ENCODE measurements at regions not wholly inside any gene's neighbourhood (a gene's known extent, or its start where the extent isn't known, plus 50 kb on each side); places are given as distances from the start of the nearest gene placed in this dataset.

DNA sequence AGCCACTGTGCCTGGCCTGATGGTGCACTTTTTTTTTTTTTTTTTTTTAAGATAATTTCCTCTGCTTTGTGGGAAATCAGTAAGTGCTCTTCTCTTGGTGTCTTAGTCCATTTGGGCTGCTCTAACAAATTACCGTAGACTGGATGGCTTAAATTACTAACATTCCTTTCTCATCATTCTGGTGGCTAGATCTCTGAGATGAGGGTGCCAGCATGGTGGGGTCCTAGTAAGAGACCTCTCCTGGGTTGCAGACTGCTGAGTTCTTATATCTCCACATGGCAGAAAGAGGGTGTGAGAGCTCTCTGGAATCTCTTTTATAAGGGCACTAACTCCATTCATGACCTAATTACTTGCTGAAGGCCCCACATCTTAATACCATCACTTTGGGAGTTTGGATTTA lies 133.9 kb upstream of the ANKRD55 start:
- no peak for DNase-seq

DNA sequence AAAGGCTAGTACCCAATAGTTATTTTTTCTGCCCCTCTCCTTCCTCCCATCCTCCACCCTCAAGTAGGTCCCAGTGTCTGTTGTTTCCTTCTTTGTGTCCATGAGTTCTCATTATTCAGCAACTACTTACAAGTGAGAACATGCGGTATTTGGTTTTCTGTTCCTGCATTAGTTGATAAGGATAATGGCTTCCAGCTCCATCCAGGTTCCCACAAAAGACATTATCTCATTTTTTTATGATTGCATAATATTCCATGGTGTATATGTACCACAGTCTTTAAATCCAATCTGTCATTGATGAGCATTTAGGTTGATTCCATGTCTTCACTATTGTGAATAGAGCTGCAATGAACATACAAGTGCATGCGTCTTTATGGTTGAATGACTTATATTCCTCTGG lies 128.3 kb upstream of the ANKRD55 start:
- DNase-seq: no peak

DNA sequence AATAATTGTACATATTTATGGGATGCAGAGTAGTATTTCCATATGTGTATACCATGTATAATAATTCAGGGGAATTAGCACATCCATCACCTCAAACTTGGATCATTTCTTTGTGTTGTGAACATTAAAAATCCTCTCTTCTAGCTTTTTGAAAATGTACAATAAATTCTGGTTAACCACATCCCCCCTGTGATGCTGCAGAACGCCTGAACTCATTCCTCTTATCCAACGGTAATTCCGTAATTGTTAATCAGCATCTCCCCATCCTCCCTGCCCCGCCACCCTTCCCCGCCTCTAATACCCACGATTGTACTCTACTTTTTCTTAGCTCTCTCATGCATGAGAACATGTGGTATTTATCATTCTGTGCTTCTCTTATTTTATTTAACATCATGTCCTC lies 127.7 kb upstream of the ANKRD55 start:
- DNase-seq: no peak

DNA sequence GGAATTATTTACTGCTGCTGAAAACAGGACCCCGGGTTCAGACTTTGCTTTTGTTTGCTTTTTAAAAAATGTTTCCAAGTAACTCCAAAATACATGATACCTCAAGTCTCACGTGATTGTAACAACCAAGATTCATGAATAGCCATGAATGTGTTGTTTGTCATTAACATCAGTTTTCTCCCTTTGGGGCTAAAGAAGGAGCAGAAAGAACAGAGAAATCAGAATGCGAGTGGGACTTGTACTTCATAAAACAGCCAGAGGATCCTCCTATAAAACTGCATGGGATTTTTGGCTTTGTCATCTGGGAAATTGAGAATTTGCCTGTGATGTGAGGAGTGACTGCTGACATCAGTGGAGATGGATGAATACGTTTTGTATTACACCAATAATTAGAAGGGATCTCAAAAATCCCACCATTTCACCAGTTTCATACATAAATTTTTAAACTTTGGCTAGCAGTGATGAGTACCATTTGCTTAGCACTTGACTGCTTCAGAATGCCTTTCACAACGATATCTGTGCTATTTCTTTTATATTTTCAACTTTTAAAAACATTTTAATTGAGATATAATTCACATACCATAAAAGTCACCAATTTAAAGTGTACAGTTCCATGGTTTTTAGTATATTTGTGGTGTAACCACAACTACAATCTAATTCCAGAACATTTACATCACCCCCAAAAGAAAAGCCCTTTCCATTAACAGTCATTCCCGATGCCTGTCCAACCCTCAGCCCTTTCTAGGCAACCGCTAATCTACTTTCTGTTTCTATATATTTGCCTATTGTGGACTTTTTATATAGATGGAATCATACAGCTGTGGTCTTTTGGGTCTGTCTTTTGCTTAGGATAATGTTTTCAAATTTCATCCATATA lies 126.9 kb upstream of the ANKRD55 start:
- DNase-seq: no peak

DNA sequence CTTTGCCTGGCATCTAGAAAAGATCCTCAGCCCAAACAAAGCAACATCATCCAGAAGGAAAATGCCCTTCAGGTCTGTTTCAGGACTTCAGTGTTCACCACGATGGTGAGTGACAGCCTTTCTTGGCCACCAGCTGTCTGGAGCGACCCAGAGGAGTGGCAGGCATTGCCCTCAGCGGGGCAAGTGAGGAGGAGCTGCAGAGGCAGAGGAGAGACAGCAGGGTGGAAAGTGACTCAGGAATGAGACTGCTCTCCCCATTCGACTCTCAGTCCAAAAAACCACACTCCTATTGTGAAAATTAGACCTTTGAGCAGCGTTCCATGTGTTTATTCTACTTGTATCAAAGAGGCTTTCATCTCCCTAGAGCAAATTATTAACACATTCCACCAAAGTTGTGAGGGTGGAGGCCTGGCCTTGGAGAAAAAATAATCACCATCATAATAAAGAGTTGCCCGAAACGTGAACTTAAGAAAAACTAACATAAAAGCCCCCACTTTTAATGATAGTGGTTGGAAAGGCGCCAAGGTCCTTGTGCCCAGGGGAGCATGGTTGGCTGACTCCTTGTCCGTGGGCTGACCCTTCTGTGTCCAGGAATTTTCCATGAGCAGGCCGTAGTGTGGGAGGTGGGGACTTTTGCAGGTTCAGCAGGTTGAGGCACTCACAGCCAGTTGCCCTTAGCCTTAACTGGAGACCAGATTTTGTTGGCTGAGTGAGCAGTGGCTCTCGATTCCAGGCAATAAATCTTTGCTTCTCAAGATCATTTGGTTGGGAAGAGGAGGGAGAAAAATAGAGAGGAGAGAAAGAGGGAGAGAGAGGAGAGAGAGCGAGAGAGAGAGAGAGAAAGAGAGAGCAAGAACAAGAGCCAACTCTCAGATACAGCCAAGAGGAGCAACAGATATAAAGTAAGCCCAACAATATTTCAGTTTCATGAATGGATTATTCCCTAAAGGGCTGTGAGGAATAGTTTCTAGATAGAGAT lies 125.9 kb upstream of the ANKRD55 start:
- DNase-seq: no peak

DNA sequence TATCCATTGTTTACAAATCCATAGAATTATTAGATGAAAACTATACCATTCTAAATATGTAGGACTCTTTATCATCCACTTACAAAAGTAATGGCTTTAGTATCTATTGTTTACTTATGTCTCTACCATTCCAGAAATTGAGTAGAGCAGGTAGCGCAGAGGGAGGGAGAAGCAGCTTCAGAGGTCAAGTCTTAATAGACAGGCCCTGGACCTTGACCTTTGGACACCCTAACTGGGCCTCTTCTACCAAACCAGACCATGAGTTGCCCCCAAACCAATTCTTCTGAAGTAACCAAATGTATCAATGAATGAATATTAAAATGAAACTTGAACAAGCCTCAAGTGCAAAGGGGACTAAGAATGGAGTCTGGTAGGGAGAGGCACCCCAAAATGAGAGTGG lies 124.9 kb upstream of the ANKRD55 start:
- no peak for DNase-seq

DNA sequence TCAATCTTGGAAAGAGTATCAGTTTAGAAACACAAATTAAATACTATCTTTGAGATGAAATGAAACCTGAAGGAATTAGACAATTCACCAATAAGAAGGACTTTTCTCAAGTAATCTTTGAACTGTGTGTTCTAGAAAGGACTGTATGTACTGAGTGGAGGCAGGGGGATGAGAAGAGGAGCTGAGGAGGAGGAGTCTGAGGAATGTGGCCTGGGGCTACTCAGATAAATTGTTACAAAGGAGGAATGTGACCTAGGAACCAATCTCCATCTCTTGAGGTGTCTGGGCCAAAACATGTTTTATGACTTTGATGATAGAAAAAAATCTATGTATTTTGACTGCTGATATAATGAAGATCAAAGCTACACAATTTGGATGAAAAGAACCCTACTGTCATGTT lies 124.3 kb upstream of the ANKRD55 start:
- no peak for DNase-seq

DNA sequence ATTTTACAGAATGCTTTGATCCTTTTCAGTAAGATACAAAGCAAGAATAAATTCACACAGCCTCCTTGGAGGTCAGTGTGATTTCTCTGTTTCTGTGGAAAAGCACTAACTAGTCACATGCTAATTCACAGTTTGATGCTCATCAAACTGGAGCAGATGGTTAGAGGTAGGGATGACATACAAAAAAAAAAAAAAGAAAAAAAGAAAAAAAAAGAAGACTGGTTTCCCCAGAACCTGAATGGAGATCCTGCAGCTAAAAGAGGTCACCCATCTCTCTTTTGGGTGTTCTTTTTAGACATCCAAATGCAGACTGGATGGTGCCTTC lies 123.7 kb upstream of the ANKRD55 start:
- DNase-seq: no peak

DNA sequence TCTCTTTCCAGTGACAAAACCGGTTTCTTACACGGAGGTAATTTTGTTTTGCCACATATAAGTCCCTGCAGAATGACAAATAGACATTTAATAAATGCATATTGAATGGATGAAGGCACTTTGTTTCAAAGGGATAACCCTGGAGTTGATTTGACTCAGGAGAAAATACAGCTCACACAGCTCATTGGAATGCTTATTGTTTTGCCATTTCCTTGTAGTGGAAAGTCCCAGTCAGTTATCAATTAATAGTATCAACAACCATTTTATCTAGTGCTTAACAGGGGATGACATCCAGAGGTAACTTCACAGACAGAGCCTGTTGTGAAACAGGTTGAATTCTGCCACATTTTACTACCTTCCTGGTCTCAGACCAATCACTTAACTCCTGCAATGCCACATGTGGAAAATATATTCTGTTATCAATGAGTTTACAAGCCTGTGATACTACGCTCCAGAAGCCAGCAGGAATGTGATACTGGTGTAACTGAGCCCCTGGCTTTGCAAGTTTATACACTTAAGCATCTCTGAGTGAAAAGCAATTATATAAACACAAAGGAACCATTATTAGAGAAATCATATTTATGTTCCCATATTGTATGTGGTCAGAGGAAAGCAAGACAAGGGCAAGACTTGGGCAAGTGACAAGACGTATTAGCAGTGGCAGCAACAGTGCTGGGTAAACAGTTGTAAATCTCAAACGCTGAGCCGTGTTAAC lies 123.1 kb upstream of the ANKRD55 start:
- no peak for DNase-seq

DNA sequence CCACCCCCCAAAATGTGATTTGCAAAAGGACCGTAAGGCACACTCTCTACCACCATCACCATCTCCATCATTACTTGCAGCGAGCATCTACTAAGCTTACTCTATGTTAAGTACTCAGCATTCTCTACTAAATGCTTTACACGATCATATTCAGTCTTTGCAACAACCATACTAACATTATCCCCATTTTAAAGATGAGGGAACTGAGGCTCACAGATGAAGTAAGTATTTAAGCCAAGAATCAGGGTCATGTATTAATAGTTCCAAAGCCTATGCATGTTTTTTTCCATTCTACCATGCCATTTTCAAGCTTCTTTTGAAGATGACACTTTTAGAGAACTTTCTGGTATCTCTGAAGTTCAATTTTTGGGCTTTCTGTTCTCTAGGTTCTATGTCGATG lies 121.7 kb upstream of the ANKRD55 start:
- DNase-seq: no peak

DNA sequence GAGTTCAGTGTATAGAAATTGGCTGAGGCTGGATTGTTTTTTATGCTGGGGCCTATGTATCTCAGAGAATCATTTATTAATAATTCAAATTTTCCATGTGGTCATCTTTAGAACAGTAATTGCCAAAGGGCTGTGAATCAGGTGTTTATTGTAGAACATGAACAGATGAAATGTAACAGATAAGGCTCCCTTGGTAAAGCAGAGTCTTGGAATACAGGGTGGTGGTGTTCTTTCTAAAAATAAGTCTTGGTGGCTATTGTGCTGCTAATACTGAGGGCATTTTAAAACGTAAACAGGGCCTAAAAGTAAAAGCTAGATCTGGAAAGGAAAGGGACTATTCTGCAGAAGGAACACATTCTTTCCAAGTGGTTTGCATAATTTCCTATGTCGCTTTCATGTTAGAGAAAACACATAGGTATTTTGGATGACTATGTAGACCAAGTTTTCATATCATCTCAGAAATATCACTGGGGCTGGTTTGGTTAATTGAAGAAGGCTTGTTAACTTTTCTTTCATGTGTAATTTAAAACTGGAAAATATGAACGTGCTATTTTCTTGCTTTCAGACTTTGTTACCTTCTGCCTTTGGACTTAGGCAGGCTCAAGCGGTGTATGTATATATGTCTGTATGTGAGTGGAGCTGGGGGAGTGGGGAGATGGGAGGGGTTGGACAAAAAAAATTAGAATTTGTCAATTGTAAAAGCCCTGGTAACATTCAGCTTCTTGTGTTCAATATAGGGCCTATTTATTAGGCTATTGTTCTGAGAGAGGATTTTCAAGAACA lies 119.9 kb upstream of the ANKRD55 start:
- no peak for DNase-seq

DNA sequence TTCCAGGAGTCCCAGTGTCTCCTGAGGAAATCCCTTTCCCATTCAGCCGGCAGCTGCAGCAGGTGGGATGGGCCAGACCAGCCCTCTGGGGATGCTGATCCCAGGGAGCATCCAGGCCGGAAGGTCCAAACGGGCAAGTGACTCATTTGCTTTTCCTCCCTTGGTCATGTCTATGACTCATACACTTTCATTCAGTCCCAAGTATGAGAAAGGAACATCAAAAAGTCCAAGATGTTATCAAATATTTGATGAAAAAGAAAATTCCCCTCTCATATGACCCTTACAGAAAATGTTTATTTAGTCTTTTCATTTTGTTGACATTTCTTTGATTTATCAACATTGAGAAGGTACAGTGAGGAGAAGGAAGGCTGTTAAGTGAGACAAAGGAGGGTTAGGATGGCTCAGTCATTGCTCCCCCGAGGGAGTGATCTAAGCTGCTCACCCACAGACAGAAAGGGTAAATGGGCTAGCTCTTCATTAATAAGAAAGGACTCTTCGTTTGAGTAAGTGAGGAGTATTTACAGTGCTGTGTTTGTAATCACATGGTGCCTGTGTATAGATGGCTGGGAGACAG lies 117.6 kb upstream of the ANKRD55 start:
- no peak for DNase-seq

DNA sequence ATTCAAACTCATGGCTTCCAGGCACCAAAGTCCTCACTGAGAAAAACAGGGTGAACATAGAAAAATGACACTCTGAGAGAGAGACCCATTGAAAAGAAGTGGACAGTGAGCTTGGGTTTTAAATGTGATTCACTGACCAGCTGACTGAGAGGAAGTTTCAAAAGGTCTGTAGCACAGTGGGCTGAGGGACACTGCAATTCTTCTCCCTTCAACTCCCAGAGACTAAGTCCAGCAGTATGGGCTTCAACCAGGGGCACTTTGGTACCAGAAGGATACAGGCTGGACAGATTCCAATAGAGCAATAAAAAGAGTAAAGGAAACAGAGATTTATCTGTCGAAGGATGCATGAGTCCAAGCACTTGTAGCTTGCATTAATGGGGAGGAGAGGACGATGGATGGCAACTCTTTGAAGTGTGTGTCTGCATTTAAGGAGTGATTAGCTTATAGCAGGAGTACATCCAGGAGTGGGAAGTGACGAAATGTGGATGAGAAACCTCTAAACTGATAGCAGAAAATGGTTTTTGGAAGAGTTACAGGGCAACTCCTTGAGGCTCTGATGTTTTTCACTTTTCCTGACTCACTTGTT lies 117.0 kb upstream of the ANKRD55 start:
- DNase-seq: no peak

DNA sequence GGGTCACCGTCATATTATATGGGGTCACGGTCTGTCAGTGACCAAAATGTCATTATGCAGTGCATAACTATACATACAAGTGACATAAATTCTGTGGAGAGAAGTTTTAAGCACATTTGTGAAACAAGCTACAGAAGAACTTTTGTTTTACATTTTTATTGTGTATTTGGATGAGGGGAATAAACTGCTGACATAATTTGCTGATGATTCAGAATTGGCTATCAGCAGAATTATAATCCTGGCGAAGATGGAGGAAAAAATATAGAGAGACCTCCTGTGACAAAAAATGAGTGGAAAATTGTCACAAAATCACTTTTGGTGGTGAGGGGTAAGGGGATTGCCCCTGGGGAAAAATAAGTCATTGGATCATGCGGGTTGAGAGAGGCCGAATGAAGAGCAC lies 116.3 kb upstream of the ANKRD55 start:
- no peak for DNase-seq

DNA sequence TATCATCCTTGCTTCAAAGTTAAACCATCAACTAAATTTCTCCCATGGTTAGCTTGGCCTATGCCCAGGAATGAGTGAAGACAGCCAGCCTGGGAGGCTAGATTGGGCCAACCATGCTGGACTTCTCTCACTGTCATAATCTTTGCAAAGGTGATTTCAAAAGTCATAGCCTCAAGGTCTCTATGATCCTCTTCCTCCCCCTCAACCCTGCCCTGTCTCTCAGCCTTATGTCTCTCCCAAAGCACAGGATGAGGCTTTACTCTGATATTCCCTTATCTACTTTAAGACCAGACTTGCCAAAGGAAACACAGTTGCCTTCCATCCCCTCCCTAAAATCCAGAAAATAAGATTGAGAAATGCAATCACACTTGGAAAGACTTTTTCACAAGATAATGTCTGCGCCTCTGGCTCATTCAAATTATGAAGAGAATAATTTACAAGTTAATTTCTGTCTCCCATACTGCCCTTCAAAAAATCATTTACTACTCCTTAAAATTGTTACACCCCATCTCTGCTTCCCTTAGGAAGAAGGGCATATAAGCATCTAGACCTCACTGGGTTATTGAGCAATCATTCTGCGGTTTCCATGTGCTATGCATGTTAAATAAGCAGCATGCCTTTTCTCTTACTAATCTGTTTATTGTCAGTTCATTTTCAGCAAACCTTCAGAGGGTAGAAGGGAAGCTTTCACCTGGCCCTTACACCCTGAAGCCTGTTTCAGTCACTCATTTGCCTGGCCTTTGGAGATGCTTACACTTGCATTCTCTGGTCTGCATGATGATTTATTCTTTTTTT lies 113.8 kb upstream of the ANKRD55 start:
- DNase-seq: no peak

DNA sequence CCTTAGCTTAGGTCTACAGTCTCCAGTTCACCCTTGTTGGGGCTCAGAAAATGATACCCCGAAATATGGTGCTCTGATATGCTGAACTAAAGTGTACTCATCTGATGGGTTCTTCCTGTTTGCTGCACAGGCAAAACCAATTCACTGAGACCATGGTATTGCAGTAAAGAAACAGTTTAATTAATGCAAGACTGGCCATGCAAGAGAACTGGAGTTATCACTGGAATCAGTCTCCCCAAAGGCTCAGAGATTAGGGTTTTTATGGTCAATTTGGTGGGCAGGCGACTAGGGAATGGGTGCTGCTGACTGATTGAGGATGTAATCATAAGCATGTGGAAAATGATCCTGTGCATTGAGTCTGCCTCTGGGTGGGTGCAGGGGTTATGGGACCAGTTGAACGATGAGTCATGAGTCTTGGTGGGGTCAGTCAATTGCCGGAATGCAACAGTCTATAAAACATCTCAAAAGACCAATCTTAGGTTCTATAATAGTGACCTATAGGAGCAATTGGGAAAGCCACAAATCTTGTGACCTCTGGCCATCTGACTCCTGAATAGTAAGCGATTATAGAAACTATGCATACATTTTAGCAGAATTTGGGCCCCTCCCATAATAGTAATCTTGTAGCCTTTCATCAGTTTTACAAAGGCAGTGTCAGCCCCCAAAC lies 113.0 kb upstream of the ANKRD55 start:
- DNase-seq: no peak

DNA sequence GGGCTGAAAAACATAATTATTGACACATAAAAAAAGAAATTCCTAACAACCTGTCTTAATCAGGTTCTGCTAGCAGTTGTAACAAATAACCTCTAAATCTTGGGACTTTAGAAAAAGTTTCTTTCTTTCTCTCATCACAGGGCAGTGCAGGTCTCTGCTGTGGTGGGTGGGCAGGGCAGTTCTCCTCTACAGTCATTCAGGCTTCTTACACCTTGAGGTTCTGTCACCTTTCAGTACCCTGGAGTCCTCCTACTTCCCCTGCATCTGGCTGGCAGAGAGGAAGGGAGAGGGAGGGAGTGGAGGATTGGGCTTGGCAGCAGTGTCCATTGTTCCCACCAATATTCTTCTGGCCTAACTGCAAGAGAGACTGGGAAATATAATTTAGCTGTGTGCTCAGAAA lies 112.2 kb upstream of the ANKRD55 start:
- no peak for DNase-seq

DNA sequence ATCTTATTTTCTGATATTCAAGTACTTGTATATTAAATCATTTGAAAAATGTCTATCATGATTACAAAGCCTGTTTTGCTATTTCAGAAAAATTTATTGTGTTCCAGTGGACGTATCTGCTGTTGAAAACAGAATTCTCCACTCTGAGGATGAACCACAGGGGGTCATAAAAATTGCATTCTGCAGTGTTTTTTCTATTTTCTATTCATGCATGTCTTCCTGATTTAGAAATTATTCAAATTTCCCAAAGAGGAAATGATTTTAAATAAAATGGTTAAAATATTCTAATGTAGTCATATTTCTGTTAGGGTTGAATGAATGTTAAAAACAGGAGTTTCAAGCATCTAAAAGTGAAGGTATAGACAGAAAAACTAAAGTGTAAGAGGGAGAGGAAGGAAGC lies 111.5 kb upstream of the ANKRD55 start:
- no peak for DNase-seq

DNA sequence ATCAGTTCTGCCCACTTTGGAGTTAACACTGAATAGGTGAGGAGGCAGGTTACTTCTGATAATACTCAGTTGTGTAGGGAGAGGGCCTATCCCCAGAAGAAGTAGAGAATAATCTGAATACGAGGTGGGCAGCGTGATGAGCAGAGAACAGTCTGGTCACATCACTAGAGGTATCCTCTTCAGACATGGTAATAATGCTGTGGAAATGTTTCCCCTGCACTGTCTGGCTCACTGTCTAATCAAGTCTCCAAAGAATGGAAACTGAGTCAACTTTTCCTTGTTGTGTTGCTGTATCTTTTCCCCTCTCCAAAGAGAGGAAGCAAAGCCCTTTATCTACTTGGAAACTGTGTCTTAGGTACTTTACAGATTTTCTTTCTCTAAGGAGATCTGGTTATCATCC lies 110.9 kb upstream of the ANKRD55 start:
- DNase-seq: no peak

DNA sequence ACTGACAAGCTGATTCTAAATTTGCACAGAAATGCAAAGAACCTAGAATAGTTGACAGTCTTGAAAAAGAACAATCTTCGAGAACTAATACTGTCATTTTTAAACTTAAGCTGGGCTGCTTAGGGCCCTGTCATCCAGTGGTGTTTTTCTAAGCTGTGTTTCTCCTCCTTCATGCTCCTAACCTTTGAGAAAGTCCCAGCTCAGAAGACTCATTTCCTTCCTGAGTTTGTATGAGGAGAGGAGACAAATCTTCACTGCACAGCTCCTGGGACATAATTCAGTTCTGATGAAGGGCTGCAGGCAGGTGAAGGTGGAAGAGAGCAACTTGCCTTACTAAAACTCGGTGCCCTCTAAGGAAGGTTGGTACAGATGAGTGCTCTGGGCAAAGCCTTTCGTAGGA lies 109.5 kb upstream of the ANKRD55 start:
- no peak for DNase-seq
